Cardiac septum (tissue), 1 donor: ENCODE measurements at regions not wholly inside any gene's neighbourhood (a gene's known extent, or its start where the extent isn't known, plus 50 kb on each side); places are given as distances from the start of the nearest gene placed in this dataset.

Experiments
- DNase-seq: peaks from one replicate; pipeline ENCODE4 v3.0.0-alpha.2; 2020; ENCODE audit warnings: low spot score
- intact Hi-C: fragments of 100-400 bp; cut with DNase I; formaldehyde crosslinking; loops from one replicate; pipeline ENCODE4 v1.14.0; 2022
- donor health status: DM: no; HTN: no; CAD: no.

DNA sequence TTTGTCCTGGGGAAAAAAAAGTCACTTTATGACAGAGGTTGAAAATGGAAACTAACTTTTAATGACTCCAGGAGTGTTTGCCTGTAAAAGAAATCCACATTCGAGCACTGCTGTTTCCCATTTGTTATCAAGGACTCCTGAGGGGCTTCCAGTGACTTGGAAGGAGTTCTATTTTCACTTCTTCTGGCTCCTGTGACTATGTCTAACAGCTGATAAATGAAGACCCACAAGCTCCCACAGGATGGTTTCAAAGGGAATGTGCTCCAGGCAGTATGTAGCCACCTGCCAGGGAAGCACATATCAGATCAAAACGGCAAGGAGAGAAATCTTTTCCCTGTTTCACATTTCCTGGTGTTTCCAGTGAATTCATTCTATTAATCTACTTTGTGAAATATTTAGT is 159.8 kb upstream of the FAM241A start:
- no peak for DNase-seq
- intact Hi-C loops, result no loop called here

- no peak for DNase-seq
- intact Hi-C loops, result no loop called here
Observed at GRCh38 chr4:111986095-111986494, 159.2 kb upstream of the FAM241A start.

DNA sequence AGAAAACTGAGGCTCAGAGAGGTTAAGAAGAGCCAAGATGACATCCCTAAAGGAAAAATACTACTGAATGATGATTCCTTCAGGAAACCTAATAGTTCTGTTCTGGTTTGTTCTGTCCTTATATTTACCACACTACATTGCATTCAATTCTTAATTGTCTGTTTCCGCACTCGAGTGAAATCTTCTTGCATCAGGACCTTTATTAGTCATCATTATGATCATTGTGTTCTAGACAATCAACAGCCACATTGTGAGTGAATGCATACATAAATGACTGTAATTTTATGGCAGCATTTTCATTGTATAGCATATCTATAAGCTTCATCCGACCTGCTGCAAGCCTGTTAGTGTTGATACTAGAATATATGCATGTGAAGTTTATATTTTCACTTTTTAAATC is 156.7 kb upstream of the FAM241A start:
- DNase-seq, result no peak
- intact Hi-C loops, result no loop called here

DNA sequence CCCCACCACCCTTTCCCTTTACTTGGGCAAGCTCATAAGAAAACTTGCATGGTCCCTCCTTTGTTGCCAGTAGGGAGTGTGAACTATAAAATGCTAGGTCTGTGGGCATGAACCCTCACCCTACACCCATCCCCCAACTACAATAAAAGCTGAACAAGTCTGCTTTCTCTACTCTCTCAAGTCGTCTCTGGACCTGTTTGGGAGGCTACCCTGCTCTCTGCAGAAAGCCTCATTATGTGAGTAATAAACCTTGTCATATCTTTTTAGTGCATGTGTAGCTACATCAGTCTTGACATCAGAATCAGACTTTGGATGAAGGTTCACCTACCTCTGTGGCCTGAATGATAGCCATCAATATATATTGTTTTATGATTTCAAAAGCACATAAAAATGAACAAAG is 155.4 kb upstream of the FAM241A start:
- no peak for DNase-seq
- intact Hi-C loops, result no loop called here

DNA sequence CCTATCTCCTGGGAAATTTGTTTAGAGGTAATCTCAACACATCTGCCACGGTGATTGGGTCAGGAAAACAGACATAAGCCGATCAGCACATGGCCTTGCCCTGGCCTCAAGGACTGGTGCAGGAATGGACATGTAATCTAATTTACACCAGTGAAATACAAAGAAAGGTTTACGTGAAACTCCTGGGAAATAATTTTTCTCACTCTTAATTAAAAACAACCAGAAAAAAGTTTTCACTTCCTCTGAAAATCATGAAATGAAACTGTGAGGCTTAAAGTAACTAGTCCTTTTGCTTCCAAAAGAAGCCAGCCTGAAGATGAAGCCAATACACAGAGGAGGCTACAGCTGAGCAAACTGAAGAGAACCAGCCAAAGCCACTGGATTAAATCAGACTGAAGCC is 154.1 kb upstream of the FAM241A start:
- intact Hi-C loops, result no loop called here
- DNase-seq, result no peak

DNA sequence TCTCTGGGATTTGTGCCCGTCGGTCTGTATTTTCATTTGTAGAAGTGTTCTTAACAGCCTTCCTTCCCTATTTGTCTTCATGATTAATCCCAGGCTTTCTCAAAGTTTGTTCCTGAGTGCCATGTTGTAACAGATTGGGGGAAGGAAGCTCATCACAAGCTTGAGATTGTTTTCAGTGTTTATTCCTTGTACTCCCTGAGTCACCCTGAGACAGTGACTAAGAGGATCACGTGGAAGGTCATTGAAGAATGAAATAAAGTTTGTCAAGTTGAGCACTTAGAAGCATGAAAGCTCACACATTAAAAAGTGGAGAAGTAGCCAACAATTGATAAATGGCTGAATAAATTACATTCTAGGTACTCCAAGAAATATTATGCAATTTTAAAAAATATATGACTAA is 153.5 kb upstream of the FAM241A start:
- intact Hi-C loops, result no loop called here
- DNase-seq, result no peak

GRCh38 chr4:111992351-111993168 is 152.7 kb upstream of the FAM241A start:
- intact Hi-C loops, result no loop called here
- no peak for DNase-seq

GRCh38 chr4:111994392-111994791 is 150.9 kb upstream of the FAM241A start:
- intact Hi-C loops, result no loop called here
- no peak for DNase-seq

DNA sequence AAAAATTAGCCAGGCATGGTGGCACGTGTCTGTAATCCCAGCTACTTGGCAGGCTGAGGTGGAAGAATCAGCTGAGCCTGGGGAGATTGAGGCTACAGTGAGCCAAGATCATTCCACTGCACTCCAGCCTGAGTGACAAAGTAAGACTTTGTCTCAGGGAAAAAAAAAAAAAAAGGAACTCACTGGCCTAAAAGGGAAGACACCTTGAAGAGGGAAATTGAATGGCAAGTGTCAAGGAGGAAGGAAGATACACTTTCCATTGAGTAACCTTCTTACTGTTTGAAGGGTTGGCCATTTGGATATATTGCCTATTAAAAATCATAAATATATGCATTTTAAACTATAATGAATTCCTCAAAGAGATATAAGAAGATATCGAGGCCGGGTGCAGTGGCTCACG is 147.5 kb upstream of the FAM241A start:
- intact Hi-C loops, result no loop called here

GRCh38 chr4:111999801-112000200 is 145.5 kb upstream of the FAM241A start:
- intact Hi-C loops, result no loop called here
- DNase-seq, result no peak

More for the DNA sequence above, 147.5 kb upstream of the FAM241A start:
- DNase-seq, result no peak

DNA sequence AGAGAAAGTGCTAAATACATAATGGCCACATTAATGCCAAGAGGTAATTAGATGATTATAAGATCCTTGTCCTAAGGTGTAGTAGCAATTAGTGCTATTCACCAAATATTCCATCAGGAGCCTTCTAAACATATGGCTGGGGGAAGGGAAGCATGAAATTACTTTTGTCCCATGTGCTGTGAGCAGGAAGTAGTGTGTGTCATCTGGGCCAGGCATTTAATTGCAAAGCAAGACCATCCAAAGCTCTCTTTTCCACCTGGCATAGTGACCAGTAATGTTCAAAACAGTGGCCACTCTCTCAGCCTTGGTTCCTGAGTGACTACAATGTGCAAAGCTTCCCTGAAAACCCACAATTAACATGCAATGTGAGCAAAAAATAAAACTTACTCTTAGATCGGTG is 144.2 kb upstream of the FAM241A start:
- intact Hi-C loops, result no loop called here

GRCh38 chr4:112002248-112002661 is 143.0 kb upstream of the FAM241A start:
- no peak for DNase-seq
- intact Hi-C loops, result no loop called here

More for the DNA sequence above, 144.2 kb upstream of the FAM241A start:
- DNase-seq, result no peak

GRCh38 chr4:112003231-112003907 is 141.9 kb upstream of the FAM241A start:
- intact Hi-C loops, result no loop called here
- DNase-seq, result no peak

DNA sequence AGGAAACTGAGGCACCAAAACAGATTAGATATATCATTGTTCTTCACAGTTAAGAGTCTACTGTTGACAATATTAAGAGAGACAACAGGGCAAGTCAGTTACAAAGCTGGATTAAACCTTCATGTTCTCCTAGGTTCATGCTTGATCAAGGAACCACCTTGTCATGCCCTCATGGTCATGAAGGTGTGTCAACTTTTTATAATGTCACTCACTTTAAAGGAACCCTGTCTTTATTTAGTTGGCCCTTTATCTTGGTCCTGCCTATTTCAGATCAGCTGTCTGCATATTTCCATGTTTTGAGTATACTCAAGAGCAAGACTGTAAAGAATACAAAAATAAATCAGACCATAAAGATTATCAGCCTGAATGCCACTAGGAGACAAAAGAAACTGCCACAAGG is 140.2 kb upstream of the FAM241A start:
- no peak for DNase-seq
- intact Hi-C loops, result no loop called here

DNA sequence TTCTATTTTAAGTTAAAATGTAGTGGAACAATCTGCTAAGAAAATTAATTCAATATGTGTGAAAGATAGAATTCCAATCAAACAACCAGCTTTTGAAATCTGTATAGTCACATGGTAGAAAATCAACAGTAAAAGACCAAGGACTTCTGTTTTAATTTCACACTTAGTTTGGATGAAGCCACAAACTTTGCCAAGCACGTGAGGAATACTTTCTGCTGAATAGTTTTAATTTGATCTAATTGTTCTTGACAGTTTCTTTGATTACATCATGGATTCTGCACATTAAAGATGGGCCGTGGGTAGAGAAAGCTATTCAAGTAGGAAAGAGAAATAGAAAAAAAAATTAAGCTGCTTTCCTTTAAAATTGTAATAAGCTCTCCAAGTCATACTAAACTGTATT is 137.9 kb upstream of the FAM241A start:
- intact Hi-C loops, result no loop called here
- DNase-seq, result no peak

GRCh38 chr4:112015960-112016359 is 129.3 kb upstream of the FAM241A start:
- intact Hi-C loops, result no loop called here
- no peak for DNase-seq

- no peak for DNase-seq
- intact Hi-C loops, result no loop called here
Observed at GRCh38 chr4:112023402-112023950, 121.8 kb upstream of the FAM241A start.

DNA sequence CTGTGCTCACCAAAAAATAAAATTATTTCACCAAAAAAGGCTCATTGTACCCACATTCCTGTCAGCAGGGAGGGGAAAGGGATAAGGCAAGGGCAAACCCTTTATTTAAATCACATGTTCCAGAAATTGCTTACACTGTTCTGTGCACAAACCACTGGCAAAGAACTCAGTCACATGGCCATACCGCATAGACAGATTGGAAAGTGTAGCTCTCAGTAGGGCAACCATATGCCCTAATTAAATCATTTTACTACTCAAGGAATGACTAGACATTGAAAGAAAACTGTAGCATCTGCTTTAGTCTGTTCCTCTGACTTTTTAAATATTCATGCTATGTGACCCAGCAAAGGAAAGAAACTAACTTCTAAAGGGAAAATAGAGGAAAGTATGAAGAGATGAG is 119.2 kb upstream of the FAM241A start:
- no peak for DNase-seq
- intact Hi-C loops, result no loop called here

DNA sequence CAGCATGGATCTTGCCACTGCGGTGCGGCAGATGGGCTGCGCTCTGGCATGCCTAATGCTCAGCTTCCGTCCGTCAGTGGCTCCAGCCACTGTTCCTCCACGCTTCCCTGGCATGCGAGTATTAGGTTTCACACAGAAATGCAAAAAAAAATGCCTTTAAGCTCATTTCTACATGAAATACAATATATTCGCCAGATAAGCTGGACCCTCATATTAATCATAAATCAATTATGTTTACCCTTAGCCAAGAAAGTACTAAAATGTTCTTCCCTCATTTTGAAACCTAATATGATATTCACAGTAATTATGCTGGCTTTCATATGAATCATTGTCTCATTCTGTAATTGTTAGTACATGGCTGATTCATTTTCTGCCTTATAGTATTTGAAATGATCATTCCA is 115.5 kb upstream of the FAM241A start:
- intact Hi-C loops, result no loop called here
- DNase-seq, result no peak

DNA sequence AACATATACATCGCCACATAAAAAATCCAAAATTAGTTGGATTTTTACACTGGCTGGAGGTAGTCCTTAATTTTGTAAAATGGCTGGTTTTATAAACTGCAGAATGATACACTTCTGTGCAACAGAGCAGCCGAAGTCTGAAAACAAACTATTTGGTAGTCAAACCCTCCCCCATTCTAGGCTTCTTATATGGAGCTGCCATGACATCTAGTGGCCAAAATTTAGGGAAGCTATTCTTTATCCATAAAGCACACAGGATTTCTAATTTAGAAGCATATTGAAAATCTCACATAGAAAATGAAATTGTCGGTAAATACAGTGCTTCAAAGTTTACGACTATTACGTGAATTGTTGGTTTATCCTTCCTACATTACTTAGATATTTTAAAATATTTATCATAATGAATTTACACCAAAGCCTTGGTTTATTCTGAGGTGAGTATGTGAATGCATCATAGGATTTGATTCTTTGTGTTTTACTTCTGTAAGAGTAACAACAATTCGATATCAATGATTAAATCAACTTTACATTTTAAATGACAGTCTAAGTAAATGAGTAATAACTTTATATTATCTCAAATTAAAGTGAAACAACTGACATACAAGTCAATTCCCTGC is 113.4 kb upstream of the FAM241A start:
- DNase-seq, result no peak
- intact Hi-C loops, result no loop called here

DNA sequence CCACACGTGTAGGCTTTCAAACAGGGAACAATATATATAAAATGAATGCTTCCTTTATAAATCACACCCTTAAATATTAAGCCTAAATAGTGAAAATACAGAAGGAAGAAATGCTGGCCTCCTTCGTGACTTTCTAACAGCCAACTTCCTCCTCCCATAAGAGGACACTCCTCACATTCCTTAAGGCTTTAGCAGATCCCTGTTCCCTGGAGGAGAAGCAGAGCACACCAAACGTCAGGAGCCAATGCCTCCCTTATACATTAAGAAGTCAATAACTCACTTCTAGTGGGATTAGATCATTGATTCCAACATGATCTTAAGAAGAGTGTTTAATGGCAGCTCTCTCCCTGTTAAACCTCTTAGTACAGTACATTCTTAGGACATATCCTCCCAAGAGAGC is 108.4 kb upstream of the FAM241A start:
- intact Hi-C loops, result no loop called here
- no peak for DNase-seq
